DMS153 (cell line): ENCODE measurements at regions not wholly inside any gene's neighbourhood (a gene's known extent, or its start where the extent isn't known, plus 50 kb on each side); places are given as distances from the start of the nearest gene placed in this dataset.

Experiments used
- DNase-seq: peaks from one replicate; lab custom pipeline; 2025; lab: John Stamatoyannopoulos, UW

DNA sequence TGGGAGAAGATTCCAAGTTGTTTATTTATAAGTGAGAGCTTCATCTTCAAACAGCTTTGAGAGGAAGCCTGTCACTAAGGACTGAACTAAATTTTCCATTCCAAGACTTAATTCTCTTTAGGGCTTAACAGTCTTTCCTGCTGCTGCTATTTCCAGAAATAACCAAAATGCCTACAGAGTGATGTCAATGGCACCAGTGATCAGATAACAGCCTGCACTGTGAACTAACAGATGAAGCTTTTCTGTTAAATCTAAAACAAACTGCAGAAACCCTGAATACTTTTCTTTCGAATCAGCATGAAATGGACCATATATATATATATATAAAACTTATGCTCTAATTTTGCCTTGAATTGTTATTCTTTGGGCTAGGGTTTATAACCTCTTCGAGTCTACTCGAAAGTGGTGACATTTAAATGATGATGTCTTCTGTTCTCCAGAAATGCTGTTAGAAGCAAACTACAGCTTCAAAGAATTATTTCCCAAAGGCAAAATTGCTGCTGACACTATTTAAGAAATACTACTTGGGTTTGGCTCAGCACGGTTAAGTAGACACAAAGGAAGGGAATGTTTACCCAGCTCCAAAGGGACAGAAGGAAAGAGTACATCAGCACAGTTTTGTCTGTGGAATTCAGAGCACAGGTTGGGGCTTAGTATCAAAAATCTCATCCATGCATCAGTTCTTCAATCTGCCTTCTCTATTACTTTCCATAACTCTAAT, 238.5 kb upstream of the LRRN1 start:
- no peak for DNase-seq

DNA sequence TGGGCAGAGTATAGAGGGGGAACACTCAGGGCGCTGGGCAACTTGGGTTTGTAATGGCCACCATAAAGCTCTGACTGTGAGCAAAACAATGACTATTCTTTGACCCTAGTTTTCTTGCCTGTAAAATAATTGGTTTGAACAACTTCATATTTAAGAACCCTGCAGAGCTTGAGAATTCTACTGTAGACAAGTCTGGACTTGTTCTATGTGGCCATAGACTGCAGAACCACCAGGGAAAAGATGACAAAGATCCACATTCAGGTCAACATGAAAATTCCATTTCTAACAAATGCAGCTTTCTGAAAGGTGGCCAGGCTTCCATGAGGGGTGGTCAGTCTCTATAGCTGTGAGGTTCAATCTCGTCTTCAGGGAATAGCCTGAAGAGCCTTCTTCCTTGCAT, 239.4 kb upstream of the LRRN1 start:
- DNase-seq: no peak

DNA sequence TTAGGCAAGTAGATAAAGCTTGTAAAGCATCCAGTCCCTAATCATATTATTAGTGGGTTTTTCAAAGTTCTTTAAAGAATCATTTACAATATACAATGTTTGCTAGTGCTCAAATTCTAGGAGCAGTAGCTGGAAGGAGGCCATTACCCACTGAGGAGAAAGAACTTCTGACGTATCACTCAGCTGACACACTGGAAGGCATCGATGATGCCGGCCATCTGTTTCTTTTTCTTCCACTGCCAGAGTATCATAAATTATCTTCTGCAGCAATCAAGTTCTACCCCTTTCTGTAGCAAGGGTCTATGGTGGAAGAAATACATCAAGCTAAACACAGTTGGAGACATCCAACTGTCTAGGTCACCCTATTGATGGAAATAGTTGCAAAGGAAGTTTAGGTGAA, 243.2 kb upstream of the LRRN1 start:
- DNase-seq: no peak

DNA sequence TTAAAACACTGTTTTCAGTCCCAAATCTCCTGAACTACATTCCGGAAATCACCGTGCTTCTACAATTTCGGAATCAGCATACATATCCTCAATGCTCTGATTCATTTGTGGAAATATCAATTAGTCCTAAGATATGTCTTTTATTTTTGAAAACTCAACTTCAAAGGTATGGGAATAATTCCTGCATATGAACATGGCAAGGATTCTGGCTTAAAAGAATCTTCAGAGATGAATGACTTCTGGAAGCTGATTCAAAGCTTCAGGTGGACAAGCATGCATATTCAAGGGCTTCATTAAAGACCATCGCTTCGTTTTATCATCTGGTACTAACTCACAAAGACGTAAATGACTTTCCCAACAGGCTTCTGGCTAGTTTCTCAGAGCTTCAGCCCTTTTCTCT, 246.0 kb upstream of the LRRN1 start:
- DNase-seq: no peak

DNA sequence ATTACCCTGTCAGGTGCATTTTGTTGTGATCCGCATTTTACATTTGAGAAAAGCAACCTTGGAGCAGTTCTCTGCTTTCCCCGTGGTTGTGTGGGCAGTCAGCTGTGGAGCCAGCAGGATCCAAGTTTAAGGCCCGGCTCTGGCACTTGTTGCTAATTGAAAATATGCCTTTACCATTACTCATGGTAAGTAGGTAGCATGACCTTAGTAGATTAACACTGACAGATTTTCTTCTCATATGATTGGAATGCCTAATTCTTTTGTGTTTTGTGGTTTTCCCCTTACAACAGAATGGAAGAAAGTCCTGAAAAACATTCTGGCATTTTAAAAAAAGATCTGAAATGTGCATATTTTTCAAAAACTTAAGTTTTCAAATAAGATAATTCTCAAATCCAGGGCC, 246.5 kb upstream of the LRRN1 start:
- DNase-seq: no peak

DNA sequence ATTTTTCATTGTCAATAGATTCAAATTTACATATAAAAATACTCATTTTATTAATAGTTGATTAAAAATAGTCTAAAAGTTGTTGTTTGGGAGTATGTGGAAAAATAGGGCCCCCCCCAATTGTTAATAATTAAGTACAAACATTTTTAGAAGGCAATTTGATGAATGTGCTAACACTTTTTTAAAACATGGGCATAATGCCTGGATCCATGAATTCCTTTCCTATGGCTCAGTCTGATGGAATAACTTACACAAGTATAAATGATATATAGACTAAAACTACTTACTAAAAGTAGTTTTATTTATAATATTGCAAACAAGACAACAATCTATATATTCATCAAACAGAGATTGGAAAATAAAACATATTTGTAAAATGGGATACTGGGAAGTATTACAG, 247.2 kb upstream of the LRRN1 start:
- no peak for DNase-seq

DNA sequence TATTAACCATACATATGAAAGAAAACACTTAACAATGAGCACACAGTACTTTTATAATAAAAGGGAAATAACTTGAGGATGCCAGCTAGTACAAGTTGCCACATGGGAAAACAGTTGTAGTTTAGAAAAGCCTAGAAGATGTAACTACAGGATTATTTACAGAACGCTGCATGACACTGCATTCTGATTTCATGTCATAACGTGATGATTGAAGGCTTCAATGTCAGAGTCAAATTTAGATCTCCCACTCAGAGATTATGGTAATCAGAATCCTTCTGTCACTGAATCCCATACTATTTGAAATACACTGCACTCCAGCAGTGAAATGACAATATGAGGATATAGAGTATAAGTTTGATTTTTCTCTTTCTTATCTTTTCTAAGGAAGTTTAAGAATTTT, 253.9 kb upstream of the LRRN1 start:
- no peak for DNase-seq

DNA sequence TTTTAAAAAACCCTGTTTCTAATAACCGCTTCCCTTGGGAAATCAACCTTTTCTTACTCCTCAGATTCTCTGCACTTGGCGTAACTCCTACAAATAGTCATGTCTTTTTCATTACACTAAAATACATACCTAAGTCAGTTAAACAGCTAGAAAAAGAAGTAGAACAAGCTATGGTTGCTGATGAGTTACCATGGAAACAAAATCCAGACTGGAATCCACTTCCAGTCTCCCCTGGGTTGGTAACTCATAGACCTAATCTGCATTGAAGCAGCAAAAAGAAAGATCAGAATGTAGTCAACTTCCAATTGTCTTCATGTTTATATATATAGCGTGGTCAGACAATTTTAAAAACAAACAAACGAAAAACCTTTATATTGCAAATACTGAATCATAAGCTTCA, 260.8 kb upstream of the LRRN1 start:
- DNase-seq: no peak

DNA sequence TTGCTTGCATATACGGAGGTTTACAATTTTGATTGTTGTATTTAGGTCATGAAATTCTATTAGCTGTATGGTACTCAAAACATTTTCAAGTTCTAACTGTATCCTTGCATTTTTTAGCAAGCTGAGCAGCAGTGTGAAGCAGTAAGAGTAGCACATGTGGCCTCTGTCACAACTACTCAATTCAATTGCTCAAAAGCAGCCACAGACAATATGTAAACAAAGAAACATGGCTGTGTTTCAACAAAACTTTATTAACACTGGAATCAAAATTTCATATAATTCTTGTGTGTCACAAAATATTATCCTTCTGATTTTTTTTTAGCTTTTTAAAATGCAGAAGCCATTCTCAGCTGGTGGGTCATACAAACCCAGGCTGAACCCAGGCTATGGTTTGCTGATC, 266.7 kb upstream of the LRRN1 start:
- no peak for DNase-seq

DNA sequence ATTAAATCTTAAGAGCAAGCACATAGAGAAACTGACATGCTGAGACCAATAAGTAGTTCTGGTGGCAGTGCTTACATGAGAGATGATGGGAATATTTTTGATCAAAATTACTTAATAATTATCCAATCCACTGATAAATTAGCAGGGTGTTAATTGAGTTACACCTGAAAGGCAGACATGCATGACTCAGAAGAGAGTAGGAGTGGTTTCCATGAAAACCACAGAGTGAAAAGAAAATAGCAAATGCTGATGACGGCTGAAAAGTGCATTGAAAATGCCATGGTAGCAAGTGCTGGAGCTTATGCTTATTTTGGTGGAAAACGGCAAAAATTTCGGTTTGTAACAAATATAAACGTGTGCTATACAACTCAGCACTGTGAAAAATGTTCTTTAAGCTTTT, 267.8 kb upstream of the LRRN1 start:
- no peak for DNase-seq

DNA sequence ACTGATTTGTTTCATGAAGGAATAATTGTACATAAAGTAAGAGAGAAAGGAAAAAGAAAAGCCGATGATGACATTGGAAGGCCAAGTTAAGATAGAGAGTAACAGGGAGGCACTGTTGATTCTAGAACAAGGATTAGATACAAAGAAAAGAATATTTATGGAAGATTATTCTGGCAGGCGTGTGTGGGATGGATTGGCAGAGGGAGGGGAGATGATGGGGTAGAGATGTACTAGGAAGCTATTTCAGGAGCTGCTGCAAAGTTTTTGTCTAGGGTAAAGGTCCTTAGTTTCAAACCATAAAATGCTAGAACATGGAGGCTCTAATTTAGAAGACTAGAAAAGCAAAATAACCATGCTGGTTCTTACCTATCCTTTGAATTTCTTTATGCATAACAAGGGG, 280.0 kb upstream of the LRRN1 start:
- no peak for DNase-seq

DNA sequence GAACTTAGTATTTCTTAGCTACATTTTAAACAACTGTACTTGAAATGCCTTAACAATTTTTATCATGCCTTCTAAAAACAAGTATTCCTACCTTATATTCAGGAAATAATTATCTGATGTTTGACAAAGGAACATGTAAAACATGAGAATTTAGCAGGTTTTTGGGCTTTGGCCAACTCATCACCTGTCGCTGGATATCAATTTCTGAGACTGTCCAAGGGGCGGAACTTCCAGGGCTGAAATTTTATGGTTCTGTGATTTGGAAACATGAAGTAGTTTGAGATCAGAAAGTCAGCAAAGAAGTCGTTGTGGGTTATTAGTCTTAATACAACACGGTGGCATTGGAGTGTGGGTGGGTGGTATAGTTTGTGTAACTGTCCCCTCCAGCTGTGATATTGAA, 282.2 kb upstream of the LRRN1 start:
- no peak for DNase-seq

DNA sequence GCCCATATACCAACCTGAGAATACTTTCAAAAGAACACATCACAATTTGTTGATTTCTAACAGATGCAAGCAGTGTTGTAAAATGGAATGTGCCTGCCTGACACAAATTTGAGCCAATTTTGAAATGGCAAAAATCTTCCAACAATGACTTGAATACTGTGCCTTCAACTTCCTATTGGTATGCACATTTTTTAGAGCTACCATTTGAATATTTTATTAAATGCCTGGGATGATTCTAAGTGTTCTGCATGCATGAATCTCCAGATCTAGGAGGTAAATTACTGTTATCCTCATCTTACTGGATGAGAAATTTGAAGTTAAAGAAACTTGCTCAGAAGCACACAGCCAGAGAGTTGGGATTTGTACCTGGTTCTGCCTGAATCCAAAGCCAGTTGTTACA, 282.8 kb upstream of the LRRN1 start:
- DNase-seq: no peak

DNA sequence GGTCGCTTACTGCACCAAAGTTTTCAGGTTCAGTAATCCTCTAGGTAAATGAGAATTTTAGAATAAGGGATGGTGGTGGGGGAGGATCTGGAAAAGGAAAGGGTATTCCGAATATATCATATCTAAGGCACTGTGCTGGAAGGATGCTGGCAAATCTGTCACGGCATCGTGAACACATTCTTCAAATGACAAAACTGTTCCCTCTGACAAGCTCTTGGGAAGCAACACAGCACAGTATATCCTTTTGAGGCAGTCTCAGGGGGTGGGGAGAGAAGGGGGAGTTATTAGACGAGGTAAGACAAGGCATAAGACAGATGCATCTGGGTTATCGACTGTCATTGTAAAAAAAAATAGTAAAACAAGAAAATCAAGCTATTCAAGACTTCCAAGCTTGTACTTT, 289.6 kb upstream of the LRRN1 start:
- DNase-seq: no peak

DNA sequence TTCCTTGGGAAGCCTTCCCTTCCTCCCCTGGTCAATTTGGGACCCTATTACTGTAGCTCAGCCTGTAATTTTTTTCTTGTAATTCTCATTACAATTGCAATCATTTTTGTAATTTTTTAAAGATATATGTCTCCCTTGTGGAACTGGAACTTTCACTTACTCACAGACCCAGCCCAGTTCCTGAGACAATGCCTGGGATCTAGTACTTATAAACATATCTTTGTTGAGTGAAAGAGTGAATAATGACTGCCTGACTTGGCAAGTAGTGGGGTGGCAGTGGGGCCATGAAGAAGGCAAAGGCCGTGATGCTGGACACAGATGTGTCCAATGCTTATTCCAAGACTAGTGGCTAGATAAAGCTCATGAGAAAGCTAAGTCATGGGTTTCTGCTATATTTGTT, 294.5 kb upstream of the LRRN1 start:
- no peak for DNase-seq

DNA sequence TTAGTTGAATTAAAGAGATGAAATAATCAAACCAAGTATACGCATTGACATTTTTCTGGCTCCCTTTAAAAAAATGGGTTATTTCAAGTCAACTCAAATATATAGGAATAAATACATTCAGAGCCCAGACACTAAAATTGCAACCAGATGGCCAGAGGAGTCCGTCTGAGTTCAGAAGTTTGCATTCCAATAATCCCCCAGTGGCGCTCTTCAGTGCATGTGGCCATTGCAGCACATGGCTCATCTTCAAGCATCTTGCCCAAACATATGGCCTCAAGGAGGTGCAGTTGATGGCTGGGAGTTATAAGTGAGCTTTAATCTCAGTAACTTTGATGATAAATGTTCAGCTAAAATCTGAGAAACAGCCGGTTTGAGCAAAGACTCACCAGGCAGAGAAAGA, 295.8 kb upstream of the LRRN1 start:
- no peak for DNase-seq

DNA sequence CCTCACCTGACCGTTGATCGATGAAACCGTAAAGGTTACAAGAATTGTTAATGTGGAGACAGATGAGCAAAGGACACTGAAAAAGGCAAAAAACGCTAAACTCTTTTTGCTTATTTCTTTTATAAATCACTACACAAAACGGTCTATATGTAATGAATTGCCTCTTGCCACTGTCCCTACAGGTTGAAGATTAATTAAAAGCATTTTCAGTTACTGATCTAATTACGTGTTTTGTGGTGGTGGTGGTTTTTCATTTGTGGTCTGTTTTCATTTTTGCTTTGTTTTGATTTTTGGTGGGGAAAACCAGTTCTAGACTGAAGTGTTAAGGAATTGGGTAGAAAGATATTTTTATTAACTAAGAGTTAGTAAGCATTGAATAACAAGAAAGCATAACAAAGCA, 299.2 kb upstream of the LRRN1 start:
- DNase-seq: no peak

DNA sequence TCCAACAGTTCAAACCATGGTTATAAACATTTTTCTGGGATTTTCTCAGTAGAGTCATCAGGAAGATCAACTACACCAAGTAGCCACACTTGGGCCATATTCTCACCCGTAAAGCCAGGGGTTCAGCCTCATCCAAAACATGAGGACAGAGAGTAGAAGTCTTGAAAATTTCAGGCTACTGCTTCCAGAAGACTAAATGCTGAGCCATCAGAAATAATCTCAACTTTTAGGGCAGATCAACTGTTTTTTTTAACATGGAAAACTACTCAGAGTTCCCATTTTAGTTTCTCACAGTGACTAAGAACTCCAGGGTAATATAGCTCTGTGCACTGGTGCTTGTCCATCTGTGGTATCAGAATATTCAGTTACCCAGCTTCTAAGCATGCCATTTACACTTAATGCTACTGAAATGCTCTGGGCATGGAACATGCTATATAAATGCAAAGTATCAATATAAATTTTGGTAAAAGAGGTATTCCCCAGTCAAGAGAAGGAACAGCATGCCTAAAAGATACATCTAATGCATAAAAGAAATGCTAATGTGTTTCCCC, 300.1 kb upstream of the LRRN1 start:
- no peak for DNase-seq

DNA sequence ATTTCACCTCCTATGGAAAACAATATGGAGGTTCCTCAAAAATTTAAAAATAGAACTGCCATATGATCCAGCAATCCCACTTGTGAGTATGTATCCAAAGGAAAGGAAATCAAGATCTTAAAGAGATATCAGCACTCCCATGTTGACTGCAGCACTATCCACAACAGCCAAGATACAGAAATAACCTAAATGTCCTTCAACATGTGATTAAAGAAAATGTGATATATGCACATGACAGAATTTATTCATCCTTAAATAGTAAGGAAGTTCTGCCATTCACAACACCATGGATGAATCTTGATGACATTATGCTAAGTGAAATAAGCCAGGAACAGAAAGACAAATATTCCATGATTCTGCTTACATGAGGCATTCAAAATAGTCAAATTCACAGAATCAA, 303.6 kb upstream of the LRRN1 start:
- DNase-seq: no peak

DNA sequence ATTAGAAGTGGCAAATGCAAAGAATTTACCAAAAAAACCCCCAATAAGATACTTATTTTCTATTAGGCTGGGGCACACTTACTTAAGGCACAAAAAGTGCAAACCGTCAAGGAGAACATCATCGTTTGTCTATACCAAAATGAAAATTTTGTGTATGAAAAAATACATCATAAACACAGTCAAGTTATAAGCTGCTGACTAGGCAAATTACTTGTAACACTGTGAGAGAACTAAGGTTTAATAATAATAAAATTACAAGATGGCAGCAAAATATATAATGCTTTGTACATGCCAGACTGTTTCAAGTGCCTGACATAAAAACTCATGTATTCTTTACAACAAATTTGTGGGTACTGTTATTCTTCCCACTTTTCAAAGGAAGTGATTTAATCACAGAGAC, 297.2 kb upstream of the CRBN start:
- no peak for DNase-seq

DNA sequence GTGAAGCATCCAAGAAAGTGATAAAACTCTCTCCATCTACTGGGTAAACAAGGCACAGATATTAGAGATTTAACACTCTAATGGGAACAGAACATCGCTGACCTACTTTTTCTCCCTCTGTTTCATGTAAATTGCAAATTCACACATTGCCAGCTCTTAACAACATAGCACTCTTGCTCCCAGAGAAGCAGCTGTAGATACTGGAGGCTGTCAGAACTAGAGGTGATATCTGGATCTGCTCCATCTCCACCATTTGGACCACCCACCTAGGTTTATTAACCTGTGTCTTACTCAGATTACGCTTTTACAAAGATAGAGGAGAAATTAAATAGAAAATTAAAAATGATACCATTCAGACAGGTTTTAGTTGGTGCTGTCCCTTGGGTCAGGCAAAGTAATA, 289.1 kb upstream of the CRBN start:
- DNase-seq: no peak

DNA sequence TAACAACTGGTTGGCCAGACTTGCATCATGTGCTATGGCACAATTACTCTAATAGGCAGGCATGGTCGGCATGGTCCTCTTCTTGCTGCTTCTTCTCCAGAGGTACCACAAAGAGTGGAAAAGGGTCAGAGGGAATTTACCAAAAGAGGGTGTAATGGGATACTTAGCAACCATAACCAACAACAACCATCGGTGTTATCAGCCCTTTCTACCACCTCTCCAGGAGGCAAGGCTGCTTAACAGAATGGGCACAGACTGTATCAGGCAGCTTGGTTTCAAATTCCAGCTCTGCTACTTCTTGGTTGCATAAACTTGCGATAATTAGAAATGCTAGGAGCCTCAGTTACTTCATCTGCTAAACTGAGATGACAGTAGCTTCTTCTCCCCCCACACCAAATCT, 284.6 kb upstream of the CRBN start:
- no peak for DNase-seq

DNA sequence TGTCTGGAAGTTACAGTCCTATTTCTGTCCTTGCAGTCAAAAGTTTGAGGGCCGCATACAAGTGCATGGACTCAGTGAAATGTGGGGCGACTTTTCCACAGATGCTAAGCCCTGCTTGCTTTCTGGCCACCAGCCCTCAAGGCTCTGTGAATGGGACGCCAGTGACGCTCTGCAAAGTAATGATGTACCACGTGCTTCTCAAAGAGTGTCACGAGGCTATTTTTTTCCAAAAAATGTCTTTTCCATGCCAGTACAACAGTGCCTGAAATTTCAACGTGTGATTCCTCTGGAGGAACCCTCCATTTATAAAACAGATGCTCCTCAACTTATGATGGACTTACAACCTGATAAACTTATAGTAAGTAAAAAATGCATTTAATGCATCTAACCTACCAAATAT, 281.8 kb upstream of the CRBN start:
- no peak for DNase-seq

DNA sequence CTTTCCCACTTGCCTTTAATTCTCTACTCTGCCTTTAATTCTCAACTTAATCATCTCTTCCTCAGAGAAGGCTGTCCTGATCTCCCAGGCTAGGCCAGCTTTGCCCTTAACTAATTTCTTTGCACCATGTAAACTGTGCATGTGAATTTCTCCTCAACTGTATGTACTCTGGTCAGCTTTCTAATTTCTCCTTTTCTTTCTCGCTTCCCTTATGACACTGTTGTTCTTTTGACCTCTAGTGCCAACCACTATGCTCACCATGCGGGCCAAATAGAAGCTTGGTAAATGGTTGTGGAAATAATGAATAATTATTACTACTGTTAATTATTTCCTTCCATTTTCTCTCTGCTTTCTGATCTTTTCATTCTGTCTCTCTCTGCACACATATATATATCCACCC, 269.0 kb upstream of the CRBN start:
- DNase-seq: no peak

DNA sequence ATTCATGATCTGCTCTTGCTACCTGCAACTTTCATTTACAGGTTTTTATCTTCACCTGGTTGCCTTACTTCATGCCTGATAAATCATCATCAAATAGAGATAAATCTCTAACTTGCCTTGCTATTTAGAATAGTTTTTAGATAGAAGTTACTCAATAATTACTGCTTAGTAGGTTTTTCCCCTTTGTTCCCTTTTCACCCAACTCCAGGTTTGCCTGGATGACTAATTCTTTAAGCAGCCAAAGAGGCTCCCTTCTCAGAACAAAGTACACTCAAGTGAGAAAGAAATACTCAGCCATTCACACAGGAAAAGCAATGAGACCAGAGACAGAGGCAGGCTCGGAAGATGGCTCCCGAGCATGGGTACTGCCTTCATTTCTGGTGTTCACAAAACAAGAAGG, 268.1 kb upstream of the CRBN start:
- no peak for DNase-seq
